ENCODE measurements at regions not wholly inside any gene's neighbourhood (a gene's known extent, or its start where the extent isn't known, plus 50 kb on each side); places are given as distances from the start of the nearest gene placed in this dataset.
A peak's percentile ranks its signal among the peaks of the same experiment; 100 is the strongest.

GRCh38 chr3:117407317-117407716 is 697.7 kb downstream of the TUSC7 start:
- no peak overlapping the region for H3K4me3 ChIP-seq (ENCODE audit: control insufficient read depth, low read depth, low read length)
- peak; percentile 35 for DNase-seq (ENCODE audit: low read depth)
- peak; percentile 50 for TF ChIP-seq CTCF (conservative IDR thresholded peaks at IDR 0.05; ENCODE audit: control insufficient read depth, insufficient read depth, low read depth, low read length)

GRCh38 chr3:117408811-117409210 is 699.2 kb downstream of the TUSC7 start:
- no peak for TF ChIP-seq CTCF (conservative IDR thresholded peaks at IDR 0.05; ENCODE audit: control insufficient read depth, insufficient read depth, low read depth, low read length)
- DNase-seq (ENCODE audit: low read depth) = no peak
- no peak overlapping the region for H3K4me3 ChIP-seq (ENCODE audit: control insufficient read depth, low read depth, low read length)

GRCh38 chr3:117409256-117409655 is 699.7 kb downstream of the TUSC7 start:
- H3K4me3 ChIP-seq (ENCODE audit: control insufficient read depth, low read depth, low read length) = no peak overlapping the region
- DNase-seq (ENCODE audit: low read depth) = no peak
- TF ChIP-seq CTCF (conservative IDR thresholded peaks at IDR 0.05; ENCODE audit: control insufficient read depth, insufficient read depth, low read depth, low read length) = no peak

GRCh38 chr3:117409701-117410459 is 700.3 kb downstream of the TUSC7 start:
- no peak for TF ChIP-seq CTCF (conservative IDR thresholded peaks at IDR 0.05; ENCODE audit: control insufficient read depth, insufficient read depth, low read depth, low read length)
- peak; percentile 51 for DNase-seq (ENCODE audit: low read depth)
- no peak overlapping the region for H3K4me3 ChIP-seq (ENCODE audit: control insufficient read depth, low read depth, low read length)

- no peak for TF ChIP-seq CTCF (conservative IDR thresholded peaks at IDR 0.05; ENCODE audit: control insufficient read depth, insufficient read depth, low read depth, low read length)
- DNase-seq (ENCODE audit: low read depth) = no peak
- no peak overlapping the region for H3K4me3 ChIP-seq (ENCODE audit: control insufficient read depth, low read depth, low read length)
Observed at GRCh38 chr3:117411971-117412370, 702.4 kb downstream of the TUSC7 start.

GRCh38 chr3:117417411-117417810 is 707.8 kb downstream of the TUSC7 start:
- no peak for DNase-seq (ENCODE audit: low read depth)
- H3K4me3 ChIP-seq (ENCODE audit: control insufficient read depth, low read depth, low read length) = no peak overlapping the region
- no peak for TF ChIP-seq CTCF (conservative IDR thresholded peaks at IDR 0.05; ENCODE audit: control insufficient read depth, insufficient read depth, low read depth, low read length)

All from fibroblast of mammary gland (primary cell).